Astrocyte (in vitro differentiated cells and primary cell): ENCODE measurements at regions not wholly inside any gene's neighbourhood (a gene's known extent, or its start where the extent isn't known, plus 50 kb on each side); places are given as distances from the start of the nearest gene placed in this dataset.

Experiments used
- EZH2 ChIP-seq: IDR thresholded peaks from 2 replicates; pipeline ENCODE4 v1.6.1; 2012; ENCODE audit warnings: mild to moderate bottlenecking, low read length, inconsistent platforms; ENCODE audit not compliant: insufficient read depth
- TF ChIP-seq, protein P1 (sequence below): IDR thresholded peaks from 2 replicates; pipeline ENCODE4 v1.5.1; 2011; ENCODE audit warnings: low read depth, mild to moderate bottlenecking, inconsistent platforms, low read length, moderate library complexity; ENCODE audit not compliant: insufficient read depth

GRCh38 chr2:125634662-125635061 is 1021.3 kb upstream of the GYPC start:
- TF ChIP-seq, protein P1, sequence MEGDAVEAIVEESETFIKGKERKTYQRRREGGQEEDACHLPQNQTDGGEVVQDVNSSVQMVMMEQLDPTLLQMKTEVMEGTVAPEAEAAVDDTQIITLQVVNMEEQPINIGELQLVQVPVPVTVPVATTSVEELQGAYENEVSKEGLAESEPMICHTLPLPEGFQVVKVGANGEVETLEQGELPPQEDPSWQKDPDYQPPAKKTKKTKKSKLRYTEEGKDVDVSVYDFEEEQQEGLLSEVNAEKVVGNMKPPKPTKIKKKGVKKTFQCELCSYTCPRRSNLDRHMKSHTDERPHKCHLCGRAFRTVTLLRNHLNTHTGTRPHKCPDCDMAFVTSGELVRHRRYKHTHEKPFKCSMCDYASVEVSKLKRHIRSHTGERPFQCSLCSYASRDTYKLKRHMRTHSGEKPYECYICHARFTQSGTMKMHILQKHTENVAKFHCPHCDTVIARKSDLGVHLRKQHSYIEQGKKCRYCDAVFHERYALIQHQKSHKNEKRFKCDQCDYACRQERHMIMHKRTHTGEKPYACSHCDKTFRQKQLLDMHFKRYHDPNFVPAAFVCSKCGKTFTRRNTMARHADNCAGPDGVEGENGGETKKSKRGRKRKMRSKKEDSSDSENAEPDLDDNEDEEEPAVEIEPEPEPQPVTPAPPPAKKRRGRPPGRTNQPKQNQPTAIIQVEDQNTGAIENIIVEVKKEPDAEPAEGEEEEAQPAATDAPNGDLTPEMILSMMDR = no peak
- no peak for TF ChIP-seq EZH2
